Keratinocyte (primary cell): ENCODE measurements at regions not wholly inside any gene's neighbourhood (a gene's known extent, or its start where the extent isn't known, plus 50 kb on each side); places are given as distances from the start of the nearest gene placed in this dataset.

ENCODE experiments used
- CTCF ChIP-seq, 3 experiments: IDR thresholded peaks in 1 of 3; conservative IDR thresholded peaks in 1 of 3; optimal IDR thresholded peaks in 1 of 3; 2 replicates in 2 of 3; 3 replicates in 1 of 3; pipeline versions ENCODE3 to v1.5.1; 2011; ENCODE audit warnings: low read length in 3 of 3, mild to moderate bottlenecking in 3 of 3, moderate library complexity in 2 of 3, control low read depth in 1 of 3, inconsistent platforms in 1 of 3; ENCODE audit not compliant: insufficient read depth in 2 of 3; ENCODE audit errors: extremely low read depth in 1 of 3
- EZH2 ChIP-seq: IDR thresholded peaks from one replicate; pipeline ENCODE4 v1.6.1; 2012; ENCODE audit warnings: inconsistent platforms, mild to moderate bottlenecking, low read length, moderate library complexity

- TF ChIP-seq CTCF (optimal IDR thresholded peaks at IDR 0.05 in 1 of 3, IDR thresholded peaks at IDR 0.05 in 1 of 3, conservative IDR thresholded peaks at IDR 0.05 in 1 of 3; ENCODE audit: extremely low read depth in 1 of 3, insufficient read depth in 2 of 3, low read length in 3 of 3): no peak
- no peak for TF ChIP-seq EZH2
Measured at GRCh38 chr6:26163427-26164119, 76.3 kb downstream of the HFE start.
